GM18508 (cell line): ENCODE measurements at regions not wholly inside any gene's neighbourhood (a gene's known extent, or its start where the extent isn't known, plus 50 kb on each side); places are given as distances from the start of the nearest gene placed in this dataset.
"Not testable (repeated sequence)": the region's sequence is repeated elsewhere in the genome, so short reads cannot be mapped to it uniquely, and the experiment has no call there.

Experiments
- ATAC-seq: cut with Tn5 transposase; IDR thresholded peaks from one replicate; pipeline ENCODE4 v1.9.1; 2021; ENCODE audit warnings: moderate number of reproducible peaks; ENCODE audit not compliant: insufficient read depth, unreplicated experiment

DNA sequence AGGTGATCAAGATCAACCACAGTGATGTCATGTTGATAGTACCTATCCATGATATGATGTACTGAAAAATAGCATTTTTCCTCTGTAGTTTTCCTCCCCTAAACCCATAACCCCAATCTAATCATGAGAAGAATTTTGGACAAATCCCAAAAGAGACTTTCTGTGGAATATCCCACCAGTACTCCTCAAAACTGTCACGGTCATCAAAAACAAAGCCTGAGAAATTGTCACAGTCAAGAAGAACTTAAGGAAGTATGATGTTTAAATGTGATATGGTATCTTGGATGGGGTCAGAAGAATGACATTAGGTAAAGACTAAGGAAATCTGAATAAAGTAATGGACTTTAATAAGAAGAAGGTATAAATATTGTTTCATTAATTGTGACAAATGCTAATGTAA, 248.8 kb downstream of the RMST start:
- ATAC-seq: no peak

DNA sequence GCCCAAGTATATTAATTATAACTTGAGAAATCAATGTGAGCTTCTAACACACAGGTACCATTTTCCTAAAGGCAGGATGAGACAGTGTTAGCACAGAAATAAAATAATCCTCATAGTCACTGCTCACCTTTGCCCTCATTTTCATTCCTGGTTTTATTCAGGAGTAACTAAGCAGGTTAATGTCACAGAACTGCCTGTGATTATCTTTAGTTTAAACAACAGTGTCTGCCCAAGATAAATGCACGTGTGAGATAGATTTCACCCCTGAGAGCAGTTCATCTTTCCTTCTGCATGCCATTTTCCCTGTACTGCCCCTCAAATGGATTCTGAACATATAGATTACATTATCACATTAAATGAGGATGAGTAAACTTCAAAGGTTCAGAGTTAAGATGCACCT, 250.7 kb downstream of the RMST start:
- no peak for ATAC-seq

DNA sequence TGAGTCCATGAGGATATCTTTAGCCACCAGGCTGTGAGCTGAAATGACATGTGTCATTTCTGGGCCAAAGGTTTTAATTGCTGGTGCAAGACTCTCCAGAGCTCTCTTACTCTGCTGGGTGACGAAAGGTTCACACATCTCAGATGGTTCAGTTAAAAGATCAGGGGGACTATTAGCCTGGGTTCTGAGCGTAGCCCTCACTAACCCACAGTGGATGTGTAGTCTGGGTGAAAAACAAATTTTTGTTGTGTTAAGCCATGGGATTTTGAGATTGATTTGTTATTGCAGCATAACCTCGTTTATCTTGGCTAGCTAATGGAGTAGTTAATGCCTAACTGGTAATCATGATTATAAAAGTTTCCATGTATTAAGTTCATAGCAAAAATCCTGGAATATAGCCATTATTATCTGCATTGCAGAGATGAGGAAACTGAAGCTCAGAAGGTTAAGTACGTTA, 251.5 kb downstream of the RMST start:
- ATAC-seq: no peak

- no peak for ATAC-seq
Measured at GRCh38 chr12:97716356-97716755, 253.8 kb downstream of the RMST start.

DNA sequence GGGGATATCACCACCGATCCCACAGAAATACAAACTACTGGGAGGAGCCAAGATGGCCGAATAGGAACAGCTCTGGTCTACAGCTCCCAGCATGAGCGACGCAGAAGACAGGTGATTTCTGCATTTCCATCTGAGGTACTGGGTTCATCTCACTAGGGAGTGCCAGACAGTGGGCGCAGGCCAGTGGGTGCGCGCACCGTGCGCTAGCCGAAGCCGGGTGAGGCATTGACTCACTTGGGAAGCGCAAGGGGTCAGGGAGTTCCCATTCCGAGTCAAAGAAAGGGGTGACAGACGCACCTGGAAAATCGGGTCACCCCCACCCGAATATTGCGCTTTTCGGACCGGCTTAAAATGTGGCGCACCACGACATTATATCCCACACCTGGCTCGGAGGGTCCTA, 261.2 kb downstream of the RMST start:
- ATAC-seq: not testable (repeated sequence)

DNA sequence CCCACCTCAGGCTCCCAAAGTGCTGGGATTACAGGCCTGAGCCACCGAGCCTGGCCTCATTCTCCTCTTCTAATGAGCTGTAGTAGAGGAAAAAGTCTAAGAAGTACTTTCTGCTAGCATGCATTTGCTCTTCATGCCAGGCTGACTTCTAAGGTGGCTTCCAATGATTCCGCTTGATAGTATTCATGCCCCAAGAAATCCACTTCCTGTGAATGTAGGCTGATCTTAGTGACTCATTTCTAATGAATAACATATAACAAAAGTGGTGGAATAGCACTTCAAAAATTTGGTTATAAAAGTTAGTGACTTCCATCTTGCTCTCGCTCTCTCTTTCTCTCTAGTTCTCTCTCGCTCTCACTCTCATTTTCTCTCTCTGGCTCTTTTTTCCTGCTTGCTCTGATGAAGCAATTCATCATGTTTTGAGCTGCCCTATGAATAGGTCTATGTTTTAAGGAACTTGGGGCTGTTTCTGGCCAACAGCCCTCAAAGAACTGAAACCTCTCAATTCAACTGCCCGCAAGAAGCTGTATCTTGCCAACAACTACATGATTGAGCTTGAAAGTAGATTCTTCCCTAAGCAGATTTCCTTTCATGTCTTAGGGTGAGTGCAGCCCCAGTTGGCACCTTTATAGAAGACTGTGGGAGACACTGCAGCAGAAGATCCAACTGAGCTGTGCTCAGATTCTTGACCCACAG, 282.9 kb downstream of the RMST start:
- ATAC-seq: no peak

GRCh38 chr12:97748298-97748697, 285.7 kb downstream of the RMST start:
- no peak for ATAC-seq

DNA sequence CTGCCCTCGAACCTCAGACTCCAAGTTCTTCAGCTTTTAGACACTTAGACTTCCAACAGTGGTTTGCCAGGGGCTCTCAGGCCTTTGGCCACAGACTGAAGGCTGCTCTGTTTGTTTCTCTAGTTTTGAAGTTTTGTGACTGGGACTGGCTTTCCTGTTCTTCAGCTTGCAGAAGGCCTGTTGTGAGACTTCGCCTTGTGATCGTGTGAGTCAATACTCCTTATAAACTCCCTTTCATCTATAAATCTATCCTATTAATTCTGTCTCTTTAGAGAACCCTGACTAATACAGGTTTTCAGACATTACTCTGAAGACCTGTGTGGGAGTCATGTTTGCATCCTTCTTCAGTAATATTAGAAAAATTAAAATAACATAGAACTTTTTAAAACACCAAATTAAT, 289.1 kb downstream of the RMST start:
- ATAC-seq: no peak

- no peak for ATAC-seq
Measured at GRCh38 chr12:97752129-97752528, 289.5 kb downstream of the RMST start.

- ATAC-seq: no peak
Measured at GRCh38 chr12:97753332-97753731, 290.7 kb downstream of the RMST start.

DNA sequence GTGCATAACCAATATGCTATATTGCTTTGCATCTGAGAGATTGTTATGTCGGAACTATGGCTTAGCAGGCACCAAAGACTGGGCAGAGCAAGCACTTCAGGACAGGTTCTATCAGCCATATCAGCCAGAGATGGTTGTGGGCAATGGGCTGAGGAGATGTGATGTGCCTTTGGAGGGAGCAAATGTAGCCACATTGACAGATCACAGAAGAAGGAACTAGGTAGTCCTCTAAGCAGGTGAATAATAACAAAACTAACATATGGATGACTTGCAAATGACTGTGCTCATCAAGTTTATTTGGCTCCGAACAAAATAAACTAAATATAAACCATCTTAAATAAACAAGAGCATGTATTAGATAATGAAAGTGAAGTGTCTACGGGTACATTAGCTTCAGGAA, 291.7 kb downstream of the RMST start:
- no peak for ATAC-seq

DNA sequence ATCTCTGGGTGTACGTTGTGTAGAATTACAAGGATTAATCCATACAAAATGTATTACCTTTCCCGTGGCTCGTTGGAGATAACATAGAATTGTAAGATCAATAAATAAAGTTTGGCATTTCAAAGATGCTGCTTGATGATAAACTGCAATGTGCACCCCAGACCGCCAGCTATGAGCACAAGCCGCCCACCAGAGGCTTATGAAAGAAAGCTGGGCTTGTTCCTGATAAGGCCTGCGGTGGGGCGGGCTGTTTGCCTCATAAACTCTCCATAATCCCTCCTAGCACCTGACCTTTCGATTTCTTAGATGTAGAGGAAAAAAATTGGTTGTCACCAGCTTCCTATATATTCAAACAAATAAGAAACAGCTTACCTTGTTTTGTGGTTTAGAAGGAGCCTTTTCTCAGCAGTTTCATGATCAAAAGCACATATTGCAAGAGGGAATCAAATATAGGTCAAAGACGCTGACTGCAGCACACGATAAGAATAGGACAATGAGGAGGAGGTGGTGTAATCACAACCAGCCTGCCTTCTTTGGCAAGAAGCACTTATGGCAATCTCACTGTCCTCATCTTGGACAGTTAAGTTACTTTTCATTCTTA, 293.6 kb downstream of the RMST start:
- ATAC-seq: no peak

GRCh38 chr12:97756741-97757140, 294.1 kb downstream of the RMST start:
- no peak for ATAC-seq

GRCh38 chr12:97757481-97758193, 295.0 kb downstream of the RMST start:
- no peak for ATAC-seq

GRCh38 chr12:97758194-97758501, 295.5 kb downstream of the RMST start:
- no peak for ATAC-seq

DNA sequence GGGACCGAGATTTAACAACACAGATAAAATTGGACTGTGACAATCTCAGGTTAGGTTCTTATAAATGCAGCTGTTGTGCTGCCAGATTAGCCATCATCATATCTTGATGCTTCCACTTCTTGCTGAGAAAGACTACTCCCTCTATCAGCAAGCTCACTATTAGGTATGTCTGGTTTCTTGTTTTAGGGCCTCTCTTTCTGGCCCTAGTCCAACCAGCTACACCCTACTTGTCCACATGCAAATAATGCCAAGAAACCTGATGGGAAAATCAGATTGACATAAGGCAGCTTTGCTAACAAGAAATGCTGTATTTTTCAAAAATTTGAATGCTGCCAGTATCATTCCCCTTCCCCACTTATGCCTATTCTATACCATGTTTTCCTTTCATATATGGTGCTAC, 296.0 kb downstream of the RMST start:
- no peak for ATAC-seq

DNA sequence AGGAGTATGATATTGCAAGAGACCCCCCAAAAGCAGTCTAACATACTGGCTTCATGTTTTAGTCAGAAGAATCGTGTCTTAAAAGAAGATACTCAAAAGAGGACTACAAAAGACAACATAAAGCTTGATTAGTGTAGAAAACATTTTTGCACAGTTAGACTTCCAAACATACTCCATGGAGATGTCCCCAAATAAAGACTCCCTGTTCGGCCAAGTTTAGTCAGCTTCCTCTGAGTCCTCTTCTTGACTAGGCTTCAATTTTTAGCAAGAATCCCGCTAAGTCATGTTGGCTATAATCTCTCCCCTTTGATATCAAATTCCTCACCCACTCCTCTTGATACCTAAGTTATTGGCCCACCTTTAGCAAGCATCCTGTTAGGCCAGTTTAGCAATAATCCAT, 298.0 kb downstream of the RMST start:
- no peak for ATAC-seq

GRCh38 chr12:97763113-97763512, 300.5 kb downstream of the RMST start:
- no peak for ATAC-seq

GRCh38 chr12:97764700-97765099, 302.1 kb downstream of the RMST start:
- no peak for ATAC-seq

DNA sequence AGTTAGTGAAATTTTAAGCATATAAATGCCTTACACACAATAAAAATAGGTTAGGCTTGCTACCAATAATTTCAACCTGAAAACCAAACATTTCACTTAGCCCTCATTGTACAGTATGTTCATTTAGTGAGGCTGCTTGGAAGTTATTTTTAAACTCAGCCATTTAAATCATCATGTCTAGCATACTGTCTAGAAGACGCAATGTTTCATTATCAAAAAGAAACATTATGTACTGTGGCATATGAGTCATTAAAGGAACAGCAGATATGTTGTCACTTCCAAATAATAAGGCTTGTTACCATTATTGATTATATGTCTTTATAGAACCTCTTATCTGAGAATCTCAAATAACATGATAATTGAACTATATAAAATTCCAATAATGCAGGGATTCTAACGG, 304.7 kb downstream of the RMST start:
- no peak for ATAC-seq

GRCh38 chr12:97778111-97778510, 315.5 kb downstream of the RMST start:
- ATAC-seq: no peak

DNA sequence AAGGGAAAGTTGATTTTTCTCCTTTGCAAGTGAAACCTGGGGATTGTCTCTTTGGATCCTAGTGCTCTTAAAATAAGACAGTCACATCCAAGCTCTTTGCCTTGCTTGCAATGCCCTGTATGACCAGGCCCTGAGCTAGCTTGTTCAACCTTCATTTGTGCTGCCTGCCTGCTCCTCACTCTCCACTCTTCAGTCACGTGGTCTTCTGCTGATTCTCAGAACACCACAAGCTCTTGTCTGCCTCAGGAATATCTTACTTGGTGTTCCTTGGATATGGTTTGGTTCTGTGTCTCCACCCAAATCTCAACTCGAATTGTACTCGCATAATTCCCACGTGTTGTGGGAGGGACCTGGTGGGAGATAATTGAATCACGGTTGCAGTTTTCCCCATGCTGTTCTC, 318.7 kb downstream of the RMST start:
- no peak for ATAC-seq
